ENCODE measurements at regions not wholly inside any gene's neighbourhood (a gene's known extent, or its start where the extent isn't known, plus 50 kb on each side); places are given as distances from the start of the nearest gene placed in this dataset.

DNA sequence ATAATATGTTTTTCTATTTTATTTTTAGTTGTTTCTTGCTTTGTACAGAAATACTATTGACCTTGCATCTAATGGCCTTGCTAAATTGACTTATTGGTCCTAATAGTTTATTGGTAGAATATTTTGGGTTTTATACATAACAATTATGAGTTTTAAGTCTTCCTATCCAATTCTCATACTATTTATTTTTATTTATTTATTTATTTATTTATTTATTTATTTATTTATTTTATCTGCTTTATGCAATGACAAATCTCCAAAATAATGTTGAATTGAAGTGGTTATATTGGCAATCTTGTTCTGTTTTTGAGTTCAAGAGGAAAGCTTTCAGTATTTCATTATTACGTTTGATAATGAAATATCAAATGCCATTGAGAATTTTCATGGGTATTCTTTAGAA lies 488.3 kb downstream of the CDH2 start:
- H3K4me1 Mint-ChIP-seq, result no peaks in the 10 kb centered on the region
- H3K9me3 ChIP-seq (ENCODE audit: control insufficient read depth in 2 of 2, low read length in 2 of 2), result peaks cover 0 to 5% of the 10 kb centered on the region in 2 experiments
- ATAC-seq (ENCODE audit: low read depth in 2 of 2), result no peak
- no peaks in the 10 kb centered on the region for H3K4me1 ChIP-seq (ENCODE audit: control insufficient read depth, insufficient read depth, low read length, poor library complexity, severe bottlenecking)
- H3K27me3 Mint-ChIP-seq, result no peaks in the 10 kb centered on the region
- DNase-seq, result no peak
- no peak overlapping the region for H3K4me3 ChIP-seq (ENCODE audit: low read depth, low read length)
- no peak overlapping the region for H3K27ac ChIP-seq (ENCODE audit: insufficient read depth, low read length, poor library complexity, severe bottlenecking)
- no peaks in the 10 kb centered on the region for H3K36me3 ChIP-seq (ENCODE audit: control insufficient read depth, insufficient read depth, low read length)
- no peak overlapping the region for H3K4me3 Mint-ChIP-seq
- H3K36me3 Mint-ChIP-seq, result no peaks in the 10 kb centered on the region
- no peak overlapping the region for H3K27ac Mint-ChIP-seq
- H3K9me3 Mint-ChIP-seq, result peaks cover 0 to 33% (median 4%) of the 10 kb centered on the region in 7 donors
- no peaks in the 10 kb centered on the region for H3K27me3 ChIP-seq (ENCODE audit: control insufficient read depth, insufficient read depth, low read length)

DNA sequence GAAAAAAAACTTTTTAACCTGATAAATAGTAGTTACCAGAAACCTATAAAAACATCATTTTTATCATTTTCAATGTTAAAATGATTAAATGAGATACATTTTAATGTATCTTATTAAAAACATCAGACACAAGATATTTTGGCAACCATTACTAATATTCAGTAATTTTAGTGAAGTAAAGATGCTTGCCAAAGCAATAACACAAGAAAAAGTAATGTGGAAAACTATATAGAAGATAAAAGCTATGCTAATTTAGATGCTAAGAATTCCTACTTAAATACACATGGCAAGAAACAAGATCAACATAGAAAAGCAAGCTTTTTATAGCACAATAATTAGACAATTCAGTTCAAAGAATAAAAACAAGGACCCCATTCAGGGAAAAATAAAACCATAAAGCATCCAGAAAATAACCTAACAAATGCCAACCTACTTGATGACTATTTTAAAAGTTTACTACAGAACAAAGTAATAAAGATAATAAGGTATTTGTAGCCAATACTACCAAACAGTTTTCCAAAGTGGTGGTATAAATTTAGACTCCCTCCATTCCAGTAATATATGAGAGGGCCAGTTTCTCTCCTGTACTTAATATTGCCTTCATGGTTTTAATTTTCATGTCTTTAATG lies 489.5 kb downstream of the CDH2 start:
- Mint-ChIP-seq H3K9me3 (peaks cover 0 to 26% (median 4%) of the 10 kb centered on the region in 7 donors), H3K27me3 (no peaks in the 10 kb centered on the region), H3K36me3 (no peaks in the 10 kb centered on the region), H3K4me3 (no peak overlapping the region), H3K4me1 (no peaks in the 10 kb centered on the region), H3K27ac (no peak overlapping the region)
- no peaks in the 10 kb centered on the region for H3K36me3 ChIP-seq (ENCODE audit: control insufficient read depth, insufficient read depth, low read length)
- H3K9me3 ChIP-seq (ENCODE audit: control insufficient read depth in 2 of 2, low read length in 2 of 2), result peaks cover 0 to 5% of the 10 kb centered on the region in 2 experiments
- H3K4me1 ChIP-seq (ENCODE audit: control insufficient read depth, insufficient read depth, low read length, poor library complexity, severe bottlenecking), result no peaks in the 10 kb centered on the region
- H3K4me3 ChIP-seq (ENCODE audit: low read depth, low read length), result no peak overlapping the region
- no peak overlapping the region for H3K27ac ChIP-seq (ENCODE audit: insufficient read depth, low read length, poor library complexity, severe bottlenecking)
- no peak for ATAC-seq (ENCODE audit: low read depth in 2 of 2)
- no peak for DNase-seq
- H3K27me3 ChIP-seq (ENCODE audit: control insufficient read depth, insufficient read depth, low read length), result no peaks in the 10 kb centered on the region

DNA sequence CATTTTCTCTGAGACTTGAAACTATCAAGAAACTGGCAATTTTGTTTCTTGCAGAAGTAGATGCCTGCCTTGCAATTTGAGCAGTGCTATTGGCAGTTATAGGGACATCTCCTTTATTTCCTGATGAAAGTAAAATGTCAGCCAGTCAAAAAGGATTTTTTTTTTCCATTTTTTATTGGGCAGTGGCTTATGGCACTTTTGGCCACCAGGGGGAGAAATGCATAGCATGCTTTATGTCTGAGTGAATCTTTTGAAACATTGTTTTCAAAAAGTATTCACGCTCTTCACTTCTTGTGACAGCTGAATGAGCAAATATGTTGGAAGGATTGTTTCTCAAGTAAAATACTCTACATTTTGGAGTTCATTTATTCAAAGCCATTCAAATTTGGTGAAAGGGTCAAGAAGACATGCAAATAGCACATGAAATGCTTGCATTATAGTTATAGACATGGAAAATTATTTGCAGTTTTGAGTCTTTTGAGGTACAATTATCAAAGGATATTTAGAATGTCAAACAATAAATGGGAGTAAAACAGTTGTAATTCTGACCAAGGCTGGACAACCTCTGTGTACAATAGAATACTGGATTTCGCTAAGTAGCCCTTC lies 491.0 kb downstream of the CDH2 start:
- H3K27me3 ChIP-seq (ENCODE audit: control insufficient read depth, insufficient read depth, low read length), result no peaks in the 10 kb centered on the region
- peaks cover 0 to 5% of the 10 kb centered on the region in 2 experiments for H3K9me3 ChIP-seq (ENCODE audit: control insufficient read depth in 2 of 2, low read length in 2 of 2)
- no peak overlapping the region for H3K27ac ChIP-seq (ENCODE audit: insufficient read depth, low read length, poor library complexity, severe bottlenecking)
- no peak overlapping the region for H3K4me3 ChIP-seq (ENCODE audit: low read depth, low read length)
- H3K4me1 Mint-ChIP-seq, result no peaks in the 10 kb centered on the region
- H3K36me3 Mint-ChIP-seq, result no peaks in the 10 kb centered on the region
- no peak for ATAC-seq (ENCODE audit: low read depth in 2 of 2)
- H3K4me1 ChIP-seq (ENCODE audit: control insufficient read depth, insufficient read depth, low read length, poor library complexity, severe bottlenecking), result no peaks in the 10 kb centered on the region
- no peak overlapping the region for H3K27ac Mint-ChIP-seq
- no peaks in the 10 kb centered on the region for H3K36me3 ChIP-seq (ENCODE audit: control insufficient read depth, insufficient read depth, low read length)
- H3K9me3 Mint-ChIP-seq, result peaks cover 0 to 26% (median 3%) of the 10 kb centered on the region in 7 donors
- no peak overlapping the region for H3K4me3 Mint-ChIP-seq
- no peaks in the 10 kb centered on the region for H3K27me3 Mint-ChIP-seq
- no peak for DNase-seq

DNA sequence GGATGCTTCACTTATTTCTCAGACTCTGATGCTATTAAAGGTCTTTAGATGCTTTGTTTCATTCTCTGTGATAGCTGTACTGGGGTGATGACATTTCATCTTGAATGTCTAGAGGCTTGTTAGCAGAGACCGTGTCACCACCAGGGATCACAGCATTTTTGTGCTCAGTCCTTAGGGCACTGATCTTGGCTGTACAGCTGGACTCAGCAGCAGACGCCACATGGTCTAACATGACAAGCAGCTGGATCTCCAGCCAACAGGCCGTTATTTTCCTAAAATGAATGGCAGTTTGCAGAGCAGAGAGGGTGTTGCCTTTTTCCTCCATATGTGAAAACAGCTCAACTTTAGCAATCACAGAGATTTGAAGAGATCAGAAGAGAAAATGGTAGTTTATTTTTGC lies 491.8 kb downstream of the CDH2 start:
- no peaks in the 10 kb centered on the region for H3K36me3 ChIP-seq (ENCODE audit: control insufficient read depth, insufficient read depth, low read length)
- DNase-seq, result no peak
- H3K4me1 ChIP-seq (ENCODE audit: control insufficient read depth, insufficient read depth, low read length, poor library complexity, severe bottlenecking), result no peaks in the 10 kb centered on the region

DNA sequence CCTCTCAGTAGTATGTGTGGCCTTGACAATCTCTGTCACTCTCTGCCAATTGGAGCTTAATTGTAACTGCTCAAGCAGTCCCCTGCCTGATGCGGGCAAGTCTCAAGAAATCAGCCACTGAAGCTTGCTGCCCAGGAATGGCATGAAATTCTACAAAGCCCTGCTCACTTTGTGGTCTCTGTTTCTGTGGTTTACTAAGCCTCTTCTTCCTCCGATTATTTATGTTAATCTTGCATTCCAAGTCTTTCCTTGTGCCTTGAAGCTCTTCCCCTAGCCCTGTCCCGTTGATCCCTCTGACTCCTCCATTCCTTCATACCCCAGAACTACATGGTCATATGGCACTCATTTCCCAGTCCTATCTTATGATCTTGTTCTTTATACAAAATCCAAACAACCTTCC lies 489.3 kb upstream of the CHST9 start:
- Mint-ChIP-seq H3K27ac (no peak overlapping the region), H3K36me3 (no peaks in the 10 kb centered on the region), H3K4me1 (no peaks in the 10 kb centered on the region), H3K4me3 (no peak overlapping the region), H3K9me3 (peaks cover 4 to 30% (median 13%) of the 10 kb centered on the region in 7 donors), H3K27me3 (no peaks in the 10 kb centered on the region)
- H3K4me3 ChIP-seq (ENCODE audit: low read depth, low read length), result no peak overlapping the region
- no peaks in the 10 kb centered on the region for H3K36me3 ChIP-seq (ENCODE audit: control insufficient read depth, insufficient read depth, low read length)
- H3K4me1 ChIP-seq (ENCODE audit: control insufficient read depth, insufficient read depth, low read length, poor library complexity, severe bottlenecking), result no peaks in the 10 kb centered on the region
- no peak for ATAC-seq (ENCODE audit: low read depth in 2 of 2)
- no peaks in the 10 kb centered on the region for H3K9me3 ChIP-seq (ENCODE audit: control insufficient read depth in 2 of 2, low read length in 2 of 2)
- H3K27ac ChIP-seq (ENCODE audit: insufficient read depth, low read length, poor library complexity, severe bottlenecking), result no peak overlapping the region
- DNase-seq, result no peak
- no peaks in the 10 kb centered on the region for H3K27me3 ChIP-seq (ENCODE audit: control insufficient read depth, insufficient read depth, low read length)

More for the DNA sequence above, 491.8 kb downstream of the CDH2 start:
- no peak for ATAC-seq (ENCODE audit: low read depth in 2 of 2)
- Histone ChIP-seq H3K4me3 (ENCODE audit: low read depth, low read length) (no peak overlapping the region), H3K27ac (ENCODE audit: insufficient read depth, low read length, poor library complexity, severe bottlenecking) (no peak overlapping the region), H3K9me3 (ENCODE audit: control insufficient read depth in 2 of 2, low read length in 2 of 2) (peaks cover 0 to 5% of the 10 kb centered on the region in 2 experiments), H3K27me3 (ENCODE audit: control insufficient read depth, insufficient read depth, low read length) (no peaks in the 10 kb centered on the region)
- Mint-ChIP-seq H3K4me3 (no peak overlapping the region), H3K36me3 (no peaks in the 10 kb centered on the region), H3K9me3 (peaks cover 2 to 30% (median 5%) of the 10 kb centered on the region in 7 donors), H3K27ac (no peak overlapping the region), H3K27me3 (no peaks in the 10 kb centered on the region), H3K4me1 (no peaks in the 10 kb centered on the region)

DNA sequence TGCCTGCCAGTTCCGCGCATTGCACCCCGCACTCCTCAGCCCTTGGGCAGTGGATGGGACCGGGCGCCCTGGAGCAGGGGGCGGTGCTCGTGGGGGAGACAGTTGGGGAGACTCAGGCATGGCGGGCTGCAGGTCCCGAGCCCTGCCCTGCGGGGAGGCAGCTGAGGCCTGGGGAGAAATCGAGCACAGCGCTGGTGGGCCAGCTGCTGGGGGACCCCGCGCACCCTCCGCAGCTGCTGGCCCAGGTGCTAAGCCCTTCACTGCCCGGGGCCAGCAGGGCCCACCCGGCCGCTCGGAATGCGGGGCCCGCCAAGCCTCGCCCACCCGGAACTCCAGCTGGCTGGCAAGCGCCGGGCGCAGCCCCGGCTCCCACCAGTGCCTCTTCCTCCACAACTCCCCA lies 488.8 kb upstream of the CHST9 start:
- no peaks in the 10 kb centered on the region for H3K9me3 ChIP-seq (ENCODE audit: control insufficient read depth in 2 of 2, low read length in 2 of 2)
- ATAC-seq (ENCODE audit: low read depth in 2 of 2), result no peak

DNA sequence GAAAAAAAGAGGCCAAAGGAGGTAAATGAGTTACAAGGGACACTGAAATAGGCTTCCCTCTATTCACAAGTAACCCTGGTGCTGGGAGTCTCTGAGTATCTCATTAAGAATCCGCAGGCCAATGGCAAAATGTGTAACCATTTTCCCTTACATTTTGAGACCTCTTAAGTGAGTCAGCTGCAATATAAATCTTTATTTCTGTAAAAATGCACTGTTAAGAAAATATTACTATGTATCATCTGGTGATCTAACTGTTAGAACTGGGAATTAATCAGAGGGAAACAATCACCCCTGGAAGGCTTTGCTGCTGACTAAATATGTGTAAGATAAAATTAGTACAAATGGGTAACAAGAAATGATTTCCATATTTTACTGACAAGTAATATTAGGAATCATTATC lies 483.1 kb upstream of the CHST9 start:
- H3K4me1 ChIP-seq (ENCODE audit: control insufficient read depth, insufficient read depth, low read length, poor library complexity, severe bottlenecking), result no peaks in the 10 kb centered on the region
- H3K27me3 Mint-ChIP-seq, result no peaks in the 10 kb centered on the region
- H3K36me3 Mint-ChIP-seq, result no peaks in the 10 kb centered on the region
- DNase-seq, result no peak
- peaks cover 2 to 9% of the 10 kb centered on the region in 2 experiments for H3K9me3 ChIP-seq (ENCODE audit: control insufficient read depth in 2 of 2, low read length in 2 of 2)
- no peak overlapping the region for H3K4me3 ChIP-seq (ENCODE audit: low read depth, low read length)
- H3K27me3 ChIP-seq (ENCODE audit: control insufficient read depth, insufficient read depth, low read length), result no peaks in the 10 kb centered on the region
- ATAC-seq (ENCODE audit: low read depth in 2 of 2), result no peak
- peaks cover 4 to 15% (median 8%) of the 10 kb centered on the region in 7 donors for H3K9me3 Mint-ChIP-seq
- no peak overlapping the region for H3K27ac ChIP-seq (ENCODE audit: insufficient read depth, low read length, poor library complexity, severe bottlenecking)
- no peaks in the 10 kb centered on the region for H3K4me1 Mint-ChIP-seq
- no peaks in the 10 kb centered on the region for H3K36me3 ChIP-seq (ENCODE audit: control insufficient read depth, insufficient read depth, low read length)
- H3K4me3 Mint-ChIP-seq, result no peak overlapping the region
- H3K27ac Mint-ChIP-seq, result no peak overlapping the region

More for the DNA sequence above, 488.8 kb upstream of the CHST9 start:
- H3K9me3 Mint-ChIP-seq, result peaks cover 4 to 26% (median 15%) of the 10 kb centered on the region in 7 donors
- Histone ChIP-seq H3K27ac (ENCODE audit: insufficient read depth, low read length, poor library complexity, severe bottlenecking) (no peak overlapping the region), H3K4me3 (ENCODE audit: low read depth, low read length) (no peak overlapping the region), H3K27me3 (ENCODE audit: control insufficient read depth, insufficient read depth, low read length) (no peaks in the 10 kb centered on the region), H3K4me1 (ENCODE audit: control insufficient read depth, insufficient read depth, low read length, poor library complexity, severe bottlenecking) (no peaks in the 10 kb centered on the region), H3K36me3 (ENCODE audit: control insufficient read depth, insufficient read depth, low read length) (no peaks in the 10 kb centered on the region)
- H3K36me3 Mint-ChIP-seq, result no peaks in the 10 kb centered on the region
- H3K4me1 Mint-ChIP-seq, result no peaks in the 10 kb centered on the region
- no peaks in the 10 kb centered on the region for H3K27me3 Mint-ChIP-seq
- H3K4me3 Mint-ChIP-seq, result no peak overlapping the region
- no peak for DNase-seq
- H3K27ac Mint-ChIP-seq, result no peak overlapping the region

DNA sequence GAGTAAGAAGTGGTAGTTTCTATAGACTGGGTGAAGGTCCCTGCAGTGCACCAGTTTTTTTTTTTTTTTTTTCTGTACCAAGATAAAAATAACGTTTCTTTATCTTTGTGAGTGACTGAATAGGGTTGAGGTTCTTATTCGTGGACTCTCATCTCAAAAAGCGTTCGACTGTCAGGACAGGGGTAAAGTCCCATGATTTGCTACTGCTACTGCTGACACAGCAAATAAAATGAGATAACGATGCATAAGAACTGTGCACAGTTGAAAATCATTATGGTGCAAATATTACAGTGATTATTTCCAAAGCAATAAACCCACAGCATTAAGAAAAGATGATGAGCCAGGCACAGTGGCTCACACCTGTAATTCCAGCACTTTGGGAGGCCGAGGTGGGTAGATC lies 482.0 kb upstream of the CHST9 start:
- Histone ChIP-seq H3K4me1 (ENCODE audit: control insufficient read depth, insufficient read depth, low read length, poor library complexity, severe bottlenecking) (no peaks in the 10 kb centered on the region), H3K9me3 (ENCODE audit: control insufficient read depth in 2 of 2, low read length in 2 of 2) (peaks cover 2 to 9% of the 10 kb centered on the region in 2 experiments), H3K36me3 (ENCODE audit: control insufficient read depth, insufficient read depth, low read length) (no peaks in the 10 kb centered on the region), H3K4me3 (ENCODE audit: low read depth, low read length) (no peak overlapping the region), H3K27ac (ENCODE audit: insufficient read depth, low read length, poor library complexity, severe bottlenecking) (no peak overlapping the region), H3K27me3 (ENCODE audit: control insufficient read depth, insufficient read depth, low read length) (no peaks in the 10 kb centered on the region)
- Mint-ChIP-seq H3K27me3 (no peaks in the 10 kb centered on the region), H3K4me1 (no peaks in the 10 kb centered on the region), H3K27ac (no peak overlapping the region), H3K36me3 (no peaks in the 10 kb centered on the region), H3K4me3 (no peak overlapping the region), H3K9me3 (peaks cover 4 to 18% (median 8%) of the 10 kb centered on the region in 7 donors)
- ATAC-seq (ENCODE audit: low read depth in 2 of 2), result no peak
- DNase-seq, result no peak
